Epithelial cell of proximal tubule (primary cell): ENCODE measurements at regions not wholly inside any gene's neighbourhood (a gene's known extent, or its start where the extent isn't known, plus 50 kb on each side); places are given as distances from the start of the nearest gene placed in this dataset.

Source experiments
- DNase-seq: peaks from one replicate; pipeline ENCODE4 v3.0.0-alpha.2; 2011; ENCODE audit warnings: low read depth
- H3K4me3 ChIP-seq: 2 replicates; pipeline ENCODE4 v1.5.1; 2011; ENCODE audit warnings: low read depth, mild to moderate bottlenecking, low read length
- TF ChIP-seq, protein P1 (sequence below): conservative IDR thresholded peaks from 2 replicates; pipeline ENCODE4 v1.5.1; 2012; ENCODE audit warnings: low read depth, mild to moderate bottlenecking, low read length

DNA sequence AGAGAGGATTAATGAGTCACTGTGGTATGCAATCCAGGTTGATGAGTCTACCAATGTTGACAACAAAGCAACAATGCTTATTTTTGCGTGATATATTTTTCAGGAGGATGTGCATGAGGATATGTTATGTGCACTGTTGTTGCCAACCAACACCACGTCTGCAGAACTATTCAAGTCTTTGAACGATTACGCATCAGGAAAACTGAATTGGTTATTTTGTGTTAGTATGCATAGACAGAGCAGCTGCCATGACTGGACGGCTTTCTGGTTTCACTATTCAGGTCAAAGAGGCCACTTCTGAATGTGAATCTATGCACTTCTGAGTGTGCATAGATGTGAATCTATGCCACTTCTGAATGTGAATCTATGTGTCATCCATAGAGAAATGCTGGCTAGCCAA, 134.0 kb upstream of the GRIK2 start:
- TF ChIP-seq, protein P1, sequence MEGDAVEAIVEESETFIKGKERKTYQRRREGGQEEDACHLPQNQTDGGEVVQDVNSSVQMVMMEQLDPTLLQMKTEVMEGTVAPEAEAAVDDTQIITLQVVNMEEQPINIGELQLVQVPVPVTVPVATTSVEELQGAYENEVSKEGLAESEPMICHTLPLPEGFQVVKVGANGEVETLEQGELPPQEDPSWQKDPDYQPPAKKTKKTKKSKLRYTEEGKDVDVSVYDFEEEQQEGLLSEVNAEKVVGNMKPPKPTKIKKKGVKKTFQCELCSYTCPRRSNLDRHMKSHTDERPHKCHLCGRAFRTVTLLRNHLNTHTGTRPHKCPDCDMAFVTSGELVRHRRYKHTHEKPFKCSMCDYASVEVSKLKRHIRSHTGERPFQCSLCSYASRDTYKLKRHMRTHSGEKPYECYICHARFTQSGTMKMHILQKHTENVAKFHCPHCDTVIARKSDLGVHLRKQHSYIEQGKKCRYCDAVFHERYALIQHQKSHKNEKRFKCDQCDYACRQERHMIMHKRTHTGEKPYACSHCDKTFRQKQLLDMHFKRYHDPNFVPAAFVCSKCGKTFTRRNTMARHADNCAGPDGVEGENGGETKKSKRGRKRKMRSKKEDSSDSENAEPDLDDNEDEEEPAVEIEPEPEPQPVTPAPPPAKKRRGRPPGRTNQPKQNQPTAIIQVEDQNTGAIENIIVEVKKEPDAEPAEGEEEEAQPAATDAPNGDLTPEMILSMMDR: no peak
- no peak for DNase-seq

DNA sequence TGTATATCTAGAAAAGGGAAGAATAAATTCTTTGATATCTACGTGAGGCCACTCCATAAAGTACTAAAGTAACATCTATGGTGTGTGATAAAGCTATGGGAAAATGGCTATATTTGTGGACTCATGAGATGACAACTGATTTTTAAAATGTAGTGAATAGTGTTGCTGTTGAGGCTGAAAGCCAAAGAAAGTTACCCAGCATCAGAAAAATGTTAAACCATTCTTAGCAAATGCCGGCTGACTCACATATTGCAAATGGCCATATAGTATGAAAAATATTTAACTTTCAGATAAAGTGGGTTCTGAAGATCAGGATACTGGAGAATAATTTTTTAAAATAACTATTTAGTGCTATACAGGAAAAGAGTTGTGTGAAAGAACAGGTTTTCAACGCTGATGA, 129.9 kb upstream of the GRIK2 start:
- DNase-seq: no peak
- TF ChIP-seq, protein P1: no peak
- H3K4me3 ChIP-seq: no peak overlapping the region

More for the DNA sequence above, 134.0 kb upstream of the GRIK2 start:
- H3K4me3 ChIP-seq: no peak overlapping the region

DNA sequence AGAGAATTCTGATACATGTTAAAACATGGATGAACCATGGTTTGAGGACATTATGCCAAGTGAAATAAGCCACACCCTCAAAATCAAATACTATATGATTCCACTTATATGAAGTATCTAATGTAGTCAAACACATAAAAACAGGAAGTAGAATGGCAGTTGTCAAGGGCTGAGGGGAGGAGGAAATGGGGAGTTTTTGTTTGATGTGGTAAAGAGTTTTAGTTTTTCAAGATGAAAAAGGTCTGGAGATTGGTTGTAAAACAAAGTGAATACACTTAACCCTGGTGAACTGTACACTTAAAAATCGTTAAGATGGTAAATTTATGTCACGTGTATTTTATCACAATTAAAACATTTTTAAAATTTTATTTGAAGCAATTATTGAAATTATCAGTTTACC, 127.4 kb upstream of the GRIK2 start:
- no peak overlapping the region for H3K4me3 ChIP-seq
- no peak for DNase-seq
- TF ChIP-seq, protein P1: no peak

DNA sequence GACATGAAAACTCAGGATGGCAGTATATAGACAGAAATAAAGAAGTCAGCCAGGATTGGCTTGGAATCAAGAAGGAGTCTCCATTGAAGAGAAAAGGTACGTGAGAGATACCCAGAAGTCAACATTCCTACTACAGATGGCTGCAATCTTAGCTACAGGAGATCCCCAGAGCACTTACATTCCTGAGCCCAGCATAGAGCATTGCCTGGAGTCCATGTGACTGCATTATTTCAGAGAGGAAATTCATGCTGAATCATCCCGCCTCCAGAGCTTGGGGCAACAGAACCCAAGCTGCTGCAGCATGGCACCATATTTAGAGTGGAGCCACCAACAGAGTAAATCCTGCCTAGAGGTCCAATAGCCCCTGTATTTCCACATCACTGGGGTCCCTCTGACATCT, 125.0 kb upstream of the GRIK2 start:
- DNase-seq: no peak
- TF ChIP-seq, protein P1: no peak
- no peak overlapping the region for H3K4me3 ChIP-seq

DNA sequence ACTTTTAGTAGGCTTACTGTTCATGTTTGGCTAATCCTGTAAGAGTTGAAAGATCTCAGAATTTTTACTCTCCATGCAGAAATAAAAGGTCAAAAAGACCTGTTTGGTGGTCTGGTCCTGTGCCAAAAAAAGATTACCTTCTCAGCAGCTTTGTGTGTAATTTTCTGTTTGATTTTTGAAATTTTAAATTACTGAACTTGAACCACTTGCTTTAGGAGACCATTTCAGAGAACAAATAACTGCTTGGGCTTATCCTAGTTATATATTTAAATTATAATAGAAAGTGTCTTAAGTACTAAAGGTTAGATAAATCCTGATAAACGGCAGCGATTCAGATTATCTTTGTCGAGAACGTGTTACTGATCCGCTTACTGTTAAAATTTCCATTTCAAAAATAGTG, 118.3 kb upstream of the GRIK2 start:
- no peak overlapping the region for H3K4me3 ChIP-seq
- DNase-seq: no peak
- TF ChIP-seq, protein P1: no peak

DNA sequence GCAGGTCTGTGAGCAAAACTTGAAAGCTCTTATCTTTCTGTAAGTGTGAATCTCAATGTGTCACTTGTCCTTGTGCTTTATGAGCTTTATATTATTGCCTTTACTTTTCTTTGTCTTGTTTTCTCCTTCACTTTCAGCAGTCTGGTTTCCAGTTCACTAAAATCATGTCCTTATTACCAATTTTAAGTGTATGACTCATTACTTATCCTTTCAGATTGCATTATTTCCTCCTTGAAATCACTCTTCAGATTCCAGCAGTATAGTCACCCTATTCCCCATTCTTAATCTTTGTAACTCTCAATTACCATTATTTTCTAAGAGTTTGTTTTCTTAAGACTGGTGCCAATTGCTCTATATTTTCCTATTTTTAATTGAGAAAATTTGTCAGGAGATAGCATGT, 117.4 kb upstream of the GRIK2 start:
- H3K4me3 ChIP-seq: no peak overlapping the region
- TF ChIP-seq, protein P1: no peak
- DNase-seq: no peak

DNA sequence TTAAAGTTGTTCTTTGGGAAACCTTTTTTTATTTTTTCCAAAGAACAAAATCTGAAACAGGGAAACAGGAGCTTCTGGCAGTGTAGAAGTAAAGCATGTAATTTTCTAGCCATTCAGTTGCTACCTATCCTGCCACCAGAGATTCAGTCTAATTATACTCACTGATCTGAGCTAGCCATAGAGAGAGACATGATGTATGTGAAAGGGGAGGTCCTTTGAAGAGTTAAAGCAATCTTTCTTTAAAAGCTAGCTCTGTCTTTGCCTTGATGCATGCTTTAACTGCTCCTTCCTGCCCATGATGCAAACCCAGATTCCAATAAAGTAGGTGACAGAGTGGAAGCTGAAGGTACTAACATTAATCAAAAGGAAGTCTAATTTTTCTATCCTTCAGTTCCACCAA, 114.1 kb upstream of the GRIK2 start:
- H3K4me3 ChIP-seq: no peak overlapping the region
- DNase-seq: no peak
- TF ChIP-seq, protein P1: no peak
